Neural crest cell (in vitro differentiated cells): ENCODE measurements at regions not wholly inside any gene's neighbourhood (a gene's known extent, or its start where the extent isn't known, plus 50 kb on each side); places are given as distances from the start of the nearest gene placed in this dataset.

Experiments used
- DNase-seq: peaks from one replicate; pipeline ENCODE4 v3.0.0; 2021; ENCODE audit warnings: low read depth, mixed read lengths, low spot score
- H3K27ac Mint-ChIP-seq: one replicate; pipeline ENCODE4 v1.8.0; 2021; ENCODE audit warnings: mild to moderate bottlenecking, mixed read lengths; ENCODE audit not compliant: unreplicated experiment
- H3K27me3 Mint-ChIP-seq: 2 replicates; pipeline ENCODE4 v1.8.0; 2021; ENCODE audit warnings: low read depth, mild to moderate bottlenecking, mixed read lengths
- H3K36me3 Mint-ChIP-seq: 2 replicates; pipeline ENCODE4 v1.8.0; 2021; ENCODE audit warnings: low read depth, mild to moderate bottlenecking, mixed read lengths
- H3K4me1 Mint-ChIP-seq: 2 replicates; pipeline ENCODE4 v1.8.0; 2021; ENCODE audit warnings: mixed read lengths
- H3K4me3 Mint-ChIP-seq: one replicate; pipeline ENCODE4 v1.8.0; 2021; ENCODE audit warnings: mild to moderate bottlenecking, mixed read lengths
- H3K9me3 Mint-ChIP-seq: 2 replicates; pipeline ENCODE4 v1.8.0; 2021; ENCODE audit warnings: mixed read lengths
- CTCF ChIP-seq: fragments of 200-600 bp; sonication (generic); conservative IDR thresholded peaks from 2 replicates; pipeline ENCODE4 v1.5.0; 2021; ENCODE audit warnings: antibody characterized with exemption, mild to moderate bottlenecking

GRCh38 chr9:79868567-79869189 lies 296.9 kb downstream of the TLE4 start:
- H3K27ac Mint-ChIP-seq = no peak overlapping the region
- DNase-seq = no peak
- peaks cover 3% of the 10 kb centered on the region for H3K36me3 Mint-ChIP-seq
- no peak for TF ChIP-seq CTCF
- H3K4me3 Mint-ChIP-seq = no peak overlapping the region
- H3K27me3 Mint-ChIP-seq = no peaks in the 10 kb centered on the region
- no peaks in the 10 kb centered on the region for H3K4me1 Mint-ChIP-seq
- H3K9me3 Mint-ChIP-seq = no peaks in the 10 kb centered on the region

- Mint-ChIP-seq H3K9me3 (peaks cover 3% of the 10 kb centered on the region), H3K36me3 (peaks cover 3% of the 10 kb centered on the region), H3K4me1 (no peaks in the 10 kb centered on the region), H3K27ac (no peak overlapping the region), H3K27me3 (no peaks in the 10 kb centered on the region), H3K4me3 (no peak overlapping the region)
- TF ChIP-seq CTCF = no peak
- no peak for DNase-seq
Observed at GRCh38 chr9:79862921-79863890, 291.4 kb downstream of the TLE4 start.

GRCh38 chr9:79858508-79858907 lies 286.7 kb downstream of the TLE4 start:
- no peak for TF ChIP-seq CTCF
- no peak for DNase-seq
- Mint-ChIP-seq H3K27me3 (no peaks in the 10 kb centered on the region), H3K4me3 (no peak overlapping the region), H3K9me3 (peaks cover 3% of the 10 kb centered on the region), H3K27ac (no peak overlapping the region), H3K36me3 (peaks cover 3% of the 10 kb centered on the region), H3K4me1 (peaks cover 5% of the 10 kb centered on the region)

GRCh38 chr9:79857188-79857587 lies 285.4 kb downstream of the TLE4 start:
- Mint-ChIP-seq H3K27ac (peak overlapping the region; percentile 44), H3K4me1 (peaks cover 5% of the 10 kb centered on the region), H3K9me3 (peaks cover 3% of the 10 kb centered on the region), H3K36me3 (peaks cover 3% of the 10 kb centered on the region), H3K27me3 (no peaks in the 10 kb centered on the region), H3K4me3 (no peak overlapping the region)
- TF ChIP-seq CTCF = no peak
- no peak for DNase-seq

GRCh38 chr9:79847074-79847473 lies 275.3 kb downstream of the TLE4 start:
- Mint-ChIP-seq H3K27ac (no peak overlapping the region), H3K36me3 (peaks cover 16% of the 10 kb centered on the region), H3K27me3 (peaks cover 3% of the 10 kb centered on the region), H3K4me3 (no peak overlapping the region), H3K9me3 (peaks cover 20% of the 10 kb centered on the region), H3K4me1 (peaks cover 12% of the 10 kb centered on the region)
- no peak for DNase-seq
- no peak for TF ChIP-seq CTCF
